ENCODE measurements at regions not wholly inside any gene's neighbourhood (a gene's known extent, or its start where the extent isn't known, plus 50 kb on each side); places are given as distances from the start of the nearest gene placed in this dataset.

DNA sequence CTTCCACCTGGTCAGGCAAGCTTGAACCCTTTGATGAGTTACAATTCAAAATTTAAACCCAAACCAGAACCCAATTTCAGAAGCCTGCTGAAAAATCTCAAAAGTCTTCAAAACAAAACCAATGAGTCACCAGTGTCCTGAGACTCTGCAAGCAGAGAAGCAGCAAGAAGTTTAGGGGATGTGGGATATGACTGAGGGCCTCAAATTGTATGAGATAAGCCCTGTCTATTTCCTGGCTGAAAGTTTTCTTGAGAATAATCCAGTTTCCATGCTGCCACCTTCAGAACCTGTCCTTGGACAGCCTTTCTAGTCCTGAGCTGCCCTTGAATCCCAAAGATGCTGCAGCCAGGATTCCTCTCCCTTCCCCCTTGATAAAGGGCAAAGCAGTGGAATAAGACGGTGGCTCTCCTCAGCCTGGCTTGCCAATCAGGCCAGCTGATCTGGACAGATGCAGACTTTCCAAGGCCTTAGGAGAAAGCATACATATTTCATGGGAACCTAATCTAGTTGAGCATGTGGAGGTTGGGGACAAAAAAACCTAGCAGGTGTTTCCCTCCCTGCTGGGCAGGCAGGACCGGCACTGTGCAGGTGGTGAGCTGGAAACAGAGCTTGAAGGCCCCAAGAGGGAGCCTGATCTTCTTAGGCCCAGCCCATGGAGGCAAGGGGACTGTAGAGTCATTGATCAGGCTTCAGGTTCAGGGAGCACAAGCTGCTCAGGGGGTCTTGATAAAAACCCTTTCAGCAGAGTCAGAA lies 278.0 kb upstream of the MGAT5 start:
- intact Hi-C loops (cut with DNase I): no loop called here
- H3K36me3 ChIP-seq: no peaks in the 10 kb centered on the region
- no peak overlapping the region for H3K27ac ChIP-seq
- H3K4me1 ChIP-seq: peaks cover 3 to 16% of the 10 kb centered on the region in 2 donors
- no peak for DNase-seq
- no peaks in the 10 kb centered on the region for H3K9me3 ChIP-seq
- TF ChIP-seq POLR2A (IDR thresholded peaks at IDR 0.05): no peak
- TF ChIP-seq, protein P1, sequence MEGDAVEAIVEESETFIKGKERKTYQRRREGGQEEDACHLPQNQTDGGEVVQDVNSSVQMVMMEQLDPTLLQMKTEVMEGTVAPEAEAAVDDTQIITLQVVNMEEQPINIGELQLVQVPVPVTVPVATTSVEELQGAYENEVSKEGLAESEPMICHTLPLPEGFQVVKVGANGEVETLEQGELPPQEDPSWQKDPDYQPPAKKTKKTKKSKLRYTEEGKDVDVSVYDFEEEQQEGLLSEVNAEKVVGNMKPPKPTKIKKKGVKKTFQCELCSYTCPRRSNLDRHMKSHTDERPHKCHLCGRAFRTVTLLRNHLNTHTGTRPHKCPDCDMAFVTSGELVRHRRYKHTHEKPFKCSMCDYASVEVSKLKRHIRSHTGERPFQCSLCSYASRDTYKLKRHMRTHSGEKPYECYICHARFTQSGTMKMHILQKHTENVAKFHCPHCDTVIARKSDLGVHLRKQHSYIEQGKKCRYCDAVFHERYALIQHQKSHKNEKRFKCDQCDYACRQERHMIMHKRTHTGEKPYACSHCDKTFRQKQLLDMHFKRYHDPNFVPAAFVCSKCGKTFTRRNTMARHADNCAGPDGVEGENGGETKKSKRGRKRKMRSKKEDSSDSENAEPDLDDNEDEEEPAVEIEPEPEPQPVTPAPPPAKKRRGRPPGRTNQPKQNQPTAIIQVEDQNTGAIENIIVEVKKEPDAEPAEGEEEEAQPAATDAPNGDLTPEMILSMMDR (IDR thresholded peaks at IDR 0.05): no peak
- WGBS, 2 donors: 50% methylated on average over 2 of the region's 2 CpGs
- H3K27me3 ChIP-seq: no peaks in the 10 kb centered on the region
- H3K4me3 ChIP-seq (replicated peaks in 1 of 3): no peak overlapping the region

DNA sequence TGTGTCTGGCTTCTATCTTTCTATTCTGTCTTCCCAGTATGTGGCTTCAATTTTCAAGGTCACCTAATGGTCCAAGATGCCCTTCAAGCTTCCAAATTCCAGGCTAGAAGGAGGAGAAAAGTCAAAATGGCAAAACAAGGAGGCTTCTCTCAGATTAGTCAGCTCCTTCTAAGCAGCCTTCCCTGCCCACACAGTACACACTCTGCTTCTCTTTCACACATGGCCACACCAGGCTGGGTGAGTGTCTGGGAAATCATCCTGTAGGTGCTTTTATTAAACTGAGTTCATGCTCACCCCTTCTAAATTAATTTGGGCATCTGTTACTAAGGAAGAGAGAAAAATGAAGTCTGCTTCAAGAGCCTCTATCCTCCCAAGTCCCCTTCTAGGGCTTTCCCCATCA lies 277.2 kb upstream of the MGAT5 start:
- no peak for TF ChIP-seq POLR2A (IDR thresholded peaks at IDR 0.05)
- TF ChIP-seq, protein P1 (IDR thresholded peaks at IDR 0.05): no peak
- H3K36me3 ChIP-seq: no peaks in the 10 kb centered on the region
- H3K4me1 ChIP-seq: peaks cover 3 to 16% of the 10 kb centered on the region in 2 donors
- no peak overlapping the region for H3K27ac ChIP-seq
- DNase-seq: peak; percentile 18 to 22
- intact Hi-C loops (cut with DNase I): no loop called here
- no peak overlapping the region for H3K4me3 ChIP-seq (replicated peaks in 1 of 3)
- no peaks in the 10 kb centered on the region for H3K27me3 ChIP-seq
- H3K9me3 ChIP-seq: no peaks in the 10 kb centered on the region

DNA sequence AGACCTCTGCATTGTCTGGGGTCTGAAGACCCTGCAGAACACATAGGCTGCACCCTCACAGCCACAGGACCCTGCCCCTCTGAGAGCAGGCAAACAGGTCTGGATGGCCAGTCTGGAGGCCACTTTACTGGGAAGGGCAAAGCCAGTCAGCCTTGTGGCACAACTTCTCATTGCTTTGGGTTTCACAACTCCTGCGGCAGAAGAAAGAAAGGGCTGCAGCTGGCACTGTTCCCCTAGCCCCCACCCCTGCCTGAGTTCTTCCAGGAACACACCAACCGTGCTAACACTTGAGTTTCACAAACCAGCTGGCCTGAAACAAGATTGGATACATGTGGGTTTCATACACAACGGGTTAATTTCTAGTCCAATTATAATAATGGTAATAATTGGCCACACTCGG lies 276.5 kb upstream of the MGAT5 start:
- 14 to 30% methylated on average over 4 of the region's 4 CpGs for WGBS, 2 donors
- DNase-seq: peak; percentile 67 to 68
- Histone ChIP-seq H3K4me3 (replicated peaks in 1 of 3) (no peak overlapping the region), H3K27ac (no peak overlapping the region), H3K4me1 (peaks cover 3 to 16% of the 10 kb centered on the region in 2 donors), H3K36me3 (no peaks in the 10 kb centered on the region), H3K27me3 (no peaks in the 10 kb centered on the region), H3K9me3 (no peaks in the 10 kb centered on the region)
- no peak for TF ChIP-seq POLR2A (IDR thresholded peaks at IDR 0.05)
- TF ChIP-seq, protein P1 (IDR thresholded peaks at IDR 0.05): no peak
- intact Hi-C loops (cut with DNase I): no loop called here

GRCh38 chr2:133982256-133982655 lies 271.6 kb upstream of the MGAT5 start:
- TF ChIP-seq, protein P1 (IDR thresholded peaks at IDR 0.05): no peak
- no peak for TF ChIP-seq POLR2A (IDR thresholded peaks at IDR 0.05)
- no peak overlapping the region for H3K27ac ChIP-seq
- no peak overlapping the region for H3K4me3 ChIP-seq (replicated peaks in 1 of 3)
- H3K36me3 ChIP-seq: no peaks in the 10 kb centered on the region
- intact Hi-C loops (cut with DNase I): no loop called here
- WGBS, 2 donors: 84 to 89% methylated on average over 6 of the region's 6 CpGs
- H3K27me3 ChIP-seq: no peaks in the 10 kb centered on the region
- no peaks in the 10 kb centered on the region for H3K9me3 ChIP-seq
- H3K4me1 ChIP-seq: peaks cover 12 to 18% of the 10 kb centered on the region in 2 donors
- DNase-seq: no peak

- Histone ChIP-seq H3K4me3 (replicated peaks in 1 of 3) (no peak overlapping the region), H3K27me3 (no peaks in the 10 kb centered on the region), H3K36me3 (no peaks in the 10 kb centered on the region), H3K4me1 (peaks cover 24 to 28% of the 10 kb centered on the region in 2 donors), H3K9me3 (no peaks in the 10 kb centered on the region), H3K27ac (no peak overlapping the region)
- WGBS, 2 donors: 93 to 98% methylated on average over 6 of the region's 6 CpGs
- no peak for DNase-seq
- no peak for TF ChIP-seq POLR2A (IDR thresholded peaks at IDR 0.05)
- TF ChIP-seq, protein P1 (IDR thresholded peaks at IDR 0.05): no peak
- intact Hi-C loops (cut with DNase I): no loop called here
Measured at GRCh38 chr2:133985563-133985962, 268.3 kb upstream of the MGAT5 start.
